Smooth muscle cell of the brain vasculature (primary cell): ENCODE measurements at regions not wholly inside any gene's neighbourhood (a gene's known extent, or its start where the extent isn't known, plus 50 kb on each side); places are given as distances from the start of the nearest gene placed in this dataset.

Experiments used
- DNase-seq: peaks from one replicate; pipeline ENCODE4 v3.0.0-alpha.2; 2012; ENCODE audit warnings: low read depth, low spot score

DNA sequence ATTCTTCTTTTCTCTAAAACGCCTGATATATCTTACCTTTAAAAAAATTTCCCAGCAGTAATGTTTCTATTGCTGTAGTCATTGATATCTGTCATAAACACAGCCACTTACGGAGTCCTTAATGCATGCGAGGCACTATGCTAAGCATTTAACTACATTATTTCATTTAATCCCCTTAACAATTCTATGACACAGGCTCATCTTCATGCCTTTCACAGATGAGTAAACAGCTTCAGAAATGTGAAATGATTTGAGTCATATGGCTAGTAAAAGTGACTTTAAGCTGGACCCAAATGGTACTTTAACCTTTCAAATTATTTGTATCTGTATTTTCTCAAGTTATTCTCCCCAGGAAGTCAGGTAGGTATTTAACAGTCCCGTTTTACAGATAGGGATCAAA, 125.1 kb upstream of the FGGY start:
- DNase-seq = no peak

- no peak for DNase-seq
These were observed 124.2 kb upstream of the FGGY start for GRCh38 chr1:59172693-59173092.

DNA sequence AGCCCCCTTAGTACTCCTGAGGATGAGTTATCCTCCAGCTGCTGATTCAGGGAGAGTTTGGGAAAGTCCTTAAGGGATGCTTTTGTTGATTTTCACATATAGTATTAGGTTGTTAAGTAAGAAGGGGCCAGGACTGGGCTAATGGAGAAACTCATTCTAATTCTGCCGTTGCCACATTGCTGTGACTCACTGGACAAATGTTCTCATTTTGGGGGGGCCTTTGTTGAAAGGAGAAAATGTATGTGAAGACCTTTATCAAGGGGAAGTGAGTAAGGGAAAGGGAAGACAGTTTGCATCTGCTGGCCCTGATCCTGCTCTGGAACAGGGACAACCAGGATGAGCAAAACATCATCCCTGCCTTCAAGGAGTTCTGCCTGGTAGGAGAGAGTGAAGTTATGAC, 123.2 kb upstream of the FGGY start:
- DNase-seq = no peak

GRCh38 chr1:59176471-59176870, 120.4 kb upstream of the FGGY start:
- no peak for DNase-seq

- DNase-seq = no peak
These were observed 119.1 kb upstream of the FGGY start for GRCh38 chr1:59177756-59178155.

- DNase-seq = peak; percentile 96
These were observed 118.3 kb upstream of the FGGY start for GRCh38 chr1:59178339-59179187.

- DNase-seq = no peak
These were observed 117.2 kb upstream of the FGGY start for GRCh38 chr1:59179673-59180072.

DNA sequence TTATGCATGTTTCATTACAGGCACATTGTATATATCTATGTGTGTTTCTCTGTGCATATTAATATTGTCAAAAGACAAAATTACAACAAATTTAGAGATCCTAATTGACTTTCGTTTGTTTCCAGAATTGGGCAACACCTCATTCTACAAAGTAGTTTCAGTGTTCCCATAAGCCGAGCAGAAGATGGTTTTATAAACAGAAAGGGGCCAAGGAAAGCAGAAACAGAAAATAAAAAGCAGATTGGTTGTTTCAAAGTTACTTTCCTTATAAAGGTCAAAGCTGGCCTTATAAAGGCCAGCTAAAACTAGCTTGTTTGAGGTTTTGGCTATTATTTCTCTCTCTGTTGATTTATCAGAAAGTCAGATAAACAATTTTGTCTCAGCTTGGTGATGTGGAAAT, 116.2 kb upstream of the FGGY start:
- no peak for DNase-seq

DNA sequence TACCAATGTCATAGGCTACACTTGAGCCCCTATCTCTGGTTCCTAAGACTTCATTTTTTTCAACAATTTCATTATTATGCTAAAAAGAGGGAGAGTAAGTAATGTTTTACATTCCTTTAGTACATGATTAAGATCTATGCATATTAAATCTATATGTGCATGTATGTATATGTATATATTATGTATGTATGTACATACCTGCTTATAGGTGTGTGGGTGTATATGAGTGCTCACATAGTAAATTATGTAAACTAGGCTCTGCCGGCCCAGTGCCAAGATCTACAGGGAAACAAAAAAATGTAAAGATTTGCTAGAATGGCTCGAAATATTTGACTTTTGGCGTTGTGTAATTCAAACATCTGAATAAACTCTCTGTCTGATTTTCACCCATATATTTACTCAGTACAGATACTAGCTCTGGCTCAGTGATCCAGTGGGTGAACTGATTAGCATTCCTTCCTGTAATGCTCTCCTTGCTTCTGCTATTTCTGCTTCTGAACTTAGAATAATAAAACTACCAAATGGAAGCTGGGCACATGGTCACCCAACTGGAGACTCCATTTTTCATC, 113.1 kb upstream of the FGGY start:
- DNase-seq = no peak

- DNase-seq = no peak
These were observed 112.5 kb upstream of the FGGY start for GRCh38 chr1:59184365-59184905.

DNA sequence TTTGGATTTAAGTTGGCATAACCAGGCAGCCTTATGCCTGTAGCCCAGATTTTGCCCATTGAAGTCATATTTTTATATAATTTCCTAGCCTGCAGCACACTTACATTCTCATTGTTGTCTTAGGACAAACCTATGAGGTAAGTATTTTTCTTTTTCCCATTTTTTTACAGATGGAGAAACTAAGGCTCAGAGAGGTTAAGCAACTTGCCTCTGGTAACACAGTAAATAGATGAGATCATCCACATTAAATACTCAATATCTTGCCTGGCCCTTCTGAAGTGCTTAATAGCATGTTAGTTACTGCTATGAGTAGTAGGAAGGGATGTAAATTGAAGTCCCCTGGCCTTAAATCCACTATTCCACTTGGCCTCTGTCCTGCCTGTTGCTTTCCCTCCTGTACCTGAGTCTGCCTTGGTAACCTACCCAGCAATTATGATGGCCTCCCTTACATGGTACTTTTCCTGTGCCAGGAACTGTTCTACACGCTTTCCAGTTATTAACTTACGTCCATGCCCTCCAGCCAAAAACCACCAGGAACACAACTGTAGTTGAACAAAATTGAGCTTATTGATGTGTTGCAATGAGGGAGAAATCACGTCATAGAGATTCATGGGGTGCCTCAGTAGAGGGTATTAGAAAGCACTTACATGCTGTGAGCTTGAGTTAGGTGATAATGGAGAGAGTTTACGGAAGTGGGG, 111.6 kb upstream of the FGGY start:
- DNase-seq = no peak

GRCh38 chr1:59186656-59187055, 110.2 kb upstream of the FGGY start:
- peak; percentile 59 for DNase-seq

DNA sequence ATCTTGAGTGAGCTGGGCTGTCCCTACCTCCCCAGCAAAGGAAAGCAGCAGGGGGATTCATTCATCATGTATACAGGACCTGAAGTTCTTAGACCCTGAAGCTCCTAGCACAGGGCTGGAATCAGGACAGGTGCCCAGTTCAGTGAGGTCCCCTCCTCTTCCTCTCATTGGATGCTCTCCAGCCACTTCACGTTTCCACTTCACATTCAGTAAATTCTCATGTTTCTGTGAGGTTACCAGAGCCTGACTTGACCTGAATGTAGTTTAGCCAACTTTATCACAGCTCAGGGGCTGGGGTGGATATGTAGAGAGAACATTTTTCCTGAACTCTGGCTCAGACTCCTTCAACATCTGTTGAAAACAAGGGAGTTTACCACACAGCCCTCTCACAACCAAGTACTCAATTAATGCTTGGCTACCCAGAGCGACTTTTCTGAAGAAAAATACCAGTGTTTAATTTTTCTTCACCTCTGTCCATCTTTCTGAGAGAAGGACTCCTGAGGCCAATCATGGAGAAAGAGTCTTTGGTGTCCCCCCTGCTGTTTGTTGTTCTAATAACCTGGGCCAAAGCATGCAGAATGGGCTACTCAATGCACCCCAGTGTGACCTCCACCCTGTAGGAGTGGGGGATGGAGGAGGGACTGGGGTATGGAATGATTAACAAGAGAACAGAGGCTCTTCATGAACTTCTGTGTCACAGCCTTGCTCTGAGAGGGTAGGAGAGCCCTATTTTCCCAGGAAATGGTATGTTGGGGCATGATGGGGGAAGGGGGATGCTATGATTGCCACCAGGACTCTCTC, 108.3 kb upstream of the FGGY start:
- DNase-seq = no peak

DNA sequence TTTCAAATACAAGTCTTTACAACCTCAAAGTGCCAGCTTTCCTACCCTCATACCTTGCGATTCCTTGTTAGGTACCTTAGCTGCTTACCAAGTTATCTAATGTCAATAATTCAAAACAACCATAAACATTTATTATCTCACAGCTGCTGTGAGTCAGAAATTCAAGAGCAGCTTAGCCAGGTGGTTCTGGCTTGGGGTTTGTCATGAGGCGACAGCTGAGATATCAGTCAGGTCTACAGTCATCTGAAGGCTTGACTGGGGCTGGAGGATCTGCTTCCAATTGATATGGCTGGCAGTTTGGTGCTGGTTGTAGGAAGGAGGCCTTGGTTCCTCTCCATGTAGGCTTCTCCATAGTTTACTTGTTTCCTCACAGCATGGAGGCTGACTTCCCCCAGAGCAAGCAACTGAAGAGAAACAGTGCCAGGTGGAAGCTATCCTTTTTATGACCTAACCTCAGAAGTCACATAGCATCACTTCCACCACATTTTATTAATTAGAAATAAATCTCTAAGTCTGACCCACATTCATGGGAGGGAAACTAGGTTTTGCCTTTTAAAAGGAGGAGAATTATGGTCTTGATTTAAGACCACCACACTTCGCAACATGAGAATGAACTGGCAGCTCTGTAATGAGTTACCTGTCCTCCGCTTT, 103.3 kb upstream of the FGGY start:
- no peak for DNase-seq

GRCh38 chr1:59194621-59195020, 102.3 kb upstream of the FGGY start:
- no peak for DNase-seq

DNA sequence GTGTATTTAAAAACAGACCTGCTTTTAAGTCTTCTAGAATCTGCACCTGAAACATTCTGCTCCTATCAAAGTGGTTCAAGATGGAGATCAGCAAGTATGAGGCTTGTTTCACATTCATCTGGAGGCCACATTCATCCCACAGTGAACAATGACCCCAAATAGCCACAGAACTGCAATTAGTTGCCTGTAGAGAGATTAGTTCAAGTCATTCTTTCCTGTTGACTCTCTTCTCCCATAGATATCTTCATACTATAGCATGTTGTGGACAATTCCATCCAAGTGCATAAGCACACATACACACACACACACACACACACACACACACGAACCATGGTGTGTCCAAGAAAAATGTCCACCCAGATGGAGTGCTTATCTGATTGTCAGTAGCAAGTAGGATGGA, 101.7 kb upstream of the FGGY start:
- no peak for DNase-seq

DNA sequence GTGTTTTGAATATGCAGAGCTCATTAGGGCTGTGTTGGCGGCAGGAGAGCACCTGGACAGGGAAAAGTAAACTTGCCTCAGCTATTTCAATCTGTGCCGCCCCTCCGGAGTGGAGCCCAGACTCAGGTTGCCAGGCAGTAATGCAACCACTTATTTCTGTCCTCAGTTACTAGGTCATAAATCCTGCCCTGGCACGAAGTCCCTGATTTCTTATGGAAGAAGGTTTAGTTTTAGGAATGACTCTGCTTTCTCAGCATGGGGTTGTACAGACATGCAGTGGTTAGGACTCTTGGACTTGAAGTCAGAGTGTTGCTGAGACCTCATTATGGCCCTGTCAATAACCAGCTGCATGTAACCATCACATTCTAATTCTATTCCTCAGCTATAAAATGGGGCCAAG, 98.3 kb upstream of the FGGY start:
- no peak for DNase-seq

DNA sequence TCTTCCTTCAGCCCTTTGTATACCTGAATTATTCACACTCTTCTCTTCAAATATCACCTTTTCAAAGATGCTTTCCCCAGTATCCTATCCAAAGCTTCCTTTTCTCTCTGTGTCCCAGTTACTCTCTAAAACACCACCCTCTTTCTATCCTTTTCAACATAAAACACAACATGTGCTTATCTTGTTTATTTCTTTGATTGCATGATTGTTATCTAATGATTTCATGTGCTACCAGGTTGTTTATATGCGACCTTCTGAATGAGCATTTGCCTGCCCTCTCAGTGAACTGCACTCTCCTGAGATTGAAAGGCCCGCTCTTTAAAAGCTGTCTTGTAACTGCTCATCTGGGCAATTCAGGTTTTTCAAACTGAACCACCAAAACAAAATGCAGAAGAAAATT, 97.7 kb upstream of the FGGY start:
- no peak for DNase-seq

DNA sequence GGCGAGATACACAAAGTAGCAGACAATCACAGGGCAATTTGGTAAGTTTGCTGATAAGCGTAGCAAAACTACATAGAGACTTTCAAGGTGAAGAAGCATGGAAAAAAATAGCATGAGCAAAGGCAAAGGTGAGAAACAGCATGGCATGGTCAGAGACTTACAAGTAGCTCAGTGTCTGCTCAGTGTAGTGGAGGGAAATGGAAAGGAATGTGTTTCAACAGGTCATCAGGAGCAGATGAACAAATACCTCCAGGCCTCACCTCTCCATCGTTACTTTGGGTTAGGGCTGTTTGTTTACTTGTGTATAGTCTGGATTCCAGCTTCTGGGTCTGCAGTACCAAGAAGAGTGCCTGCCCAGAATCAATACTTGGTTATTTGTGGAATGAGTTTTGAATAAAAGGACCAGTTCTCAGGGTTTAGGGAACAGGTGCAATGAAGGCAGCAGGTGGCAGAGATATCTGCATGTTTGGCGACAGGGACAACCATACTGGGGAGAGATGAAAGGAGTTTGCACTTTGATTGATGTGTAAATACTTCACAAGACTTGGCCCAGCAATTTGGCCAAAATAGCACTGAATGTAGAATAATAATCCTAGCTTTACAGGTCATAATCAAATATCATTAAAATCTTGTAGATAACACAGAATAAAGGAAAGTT, 97.0 kb upstream of the FGGY start:
- DNase-seq = no peak

DNA sequence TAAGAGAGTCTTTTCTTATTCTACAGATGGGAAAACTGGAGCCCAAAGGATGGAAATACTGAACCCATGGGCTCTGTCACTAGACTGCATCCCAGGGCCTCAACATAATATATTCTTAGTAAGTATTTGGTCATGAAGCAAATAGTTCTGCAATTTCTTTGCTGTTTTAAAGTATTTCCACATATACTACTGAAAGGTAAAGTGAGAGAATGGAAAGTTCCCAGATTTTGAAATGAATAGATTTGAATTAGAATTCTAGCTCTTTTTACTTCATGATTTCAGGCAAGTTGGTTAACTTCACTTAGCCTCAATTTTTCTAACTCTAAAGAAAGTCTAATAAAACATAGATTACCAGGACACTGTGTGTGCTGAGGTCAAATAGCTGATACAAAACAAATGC, 95.6 kb upstream of the FGGY start:
- DNase-seq = no peak

DNA sequence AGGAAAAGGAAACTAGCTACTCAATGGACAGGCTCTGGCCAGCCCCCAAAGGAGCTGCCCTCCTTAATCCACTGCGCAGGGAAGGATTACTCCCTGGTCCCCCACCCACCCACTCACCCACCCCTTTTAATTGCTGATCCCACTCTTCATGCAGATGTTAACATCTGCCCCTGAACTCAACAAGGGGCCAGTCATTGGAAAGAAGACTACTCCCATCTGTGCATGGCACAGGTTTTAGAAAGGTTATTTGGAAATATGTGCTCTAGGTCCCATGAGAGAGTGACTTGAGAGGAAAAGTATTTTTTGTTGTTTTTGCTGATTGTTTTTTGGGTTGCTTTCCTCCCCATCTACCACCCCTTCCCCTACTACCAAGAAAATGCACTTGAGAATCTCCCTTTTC, 94.4 kb upstream of the FGGY start:
- DNase-seq = no peak
